GM23338 (cell line): ENCODE measurements at regions not wholly inside any gene's neighbourhood (a gene's known extent, or its start where the extent isn't known, plus 50 kb on each side); places are given as distances from the start of the nearest gene placed in this dataset.

Source experiments
- ATAC-seq: fragments of 200-7000 bp; cut with Tn5 transposase; 3 replicates; pipeline ENCODE4 v1.9.1; 2020
- DNase-seq: peaks from one replicate; pipeline ENCODE4 v3.0.0-alpha.2; 2015; ENCODE audit warnings: low spot score
- H2AFZ ChIP-seq: fragments of 200-600 bp; sonication (generic); 2 replicates; pipeline ENCODE4 v1.8.0; 2016; ENCODE audit warnings: antibody characterized with exemption, mild to moderate bottlenecking, moderate library complexity
- H3F3A ChIP-seq: fragments of 200-600 bp; sonication (generic); replicated peaks from 2 replicates; pipeline ENCODE4 v1.8.0; 2017; ENCODE audit warnings: antibody characterized with exemption, mixed run types, low read depth
- H3K27ac ChIP-seq: fragments of 200-600 bp; sonication (generic); 2 replicates; pipeline ENCODE4 v1.6.1; 2016; ENCODE audit warnings: low read depth
- H3K27me3 ChIP-seq: fragments of 200-600 bp; sonication (generic); 2 replicates; pipeline ENCODE4 v1.8.0; 2016; ENCODE audit warnings: mild to moderate bottlenecking, mixed run types, moderate library complexity; ENCODE audit not compliant: insufficient read depth
- H3K36me3 ChIP-seq: fragments of 200-600 bp; sonication (generic); 2 replicates; pipeline ENCODE4 v1.8.0; 2016; ENCODE audit warnings: mild to moderate bottlenecking; ENCODE audit not compliant: insufficient read depth
- H3K4me1 ChIP-seq: fragments of 200-600 bp; sonication (generic); 2 replicates; pipeline ENCODE4 v1.8.0; 2016; ENCODE audit warnings: mild to moderate bottlenecking, moderate library complexity; ENCODE audit not compliant: insufficient read depth
- H3K4me2 ChIP-seq: fragments of 200-600 bp; sonication (generic); 2 replicates; pipeline ENCODE4 v1.7.1; 2017; ENCODE audit warnings: mixed run types
- H3K4me3 ChIP-seq: fragments of 200-600 bp; sonication (generic); 2 replicates; pipeline ENCODE4 v1.6.1; 2016; ENCODE audit warnings: mixed run types
- H3K79me2 ChIP-seq: fragments of 200-600 bp; sonication (generic); replicated peaks from 2 replicates; pipeline ENCODE4 v1.8.0; 2017; ENCODE audit warnings: mild to moderate bottlenecking; ENCODE audit not compliant: insufficient read depth
- H3K9me2 ChIP-seq: fragments of 200-600 bp; sonication (generic); 2 replicates; pipeline ENCODE4 v1.8.0; 2017; ENCODE audit not compliant: insufficient read depth
- H4K20me1 ChIP-seq: fragments of 200-600 bp; sonication (generic); replicated peaks from 2 replicates; pipeline ENCODE4 v1.8.0; 2017; ENCODE audit warnings: mild to moderate bottlenecking; ENCODE audit not compliant: insufficient read depth
- H3K27ac Mint-ChIP-seq: 2 replicates; pipeline ENCODE4 v1.8.0; 2020; ENCODE audit warnings: inconsistent platforms, mild to moderate bottlenecking, moderate library complexity, mixed read lengths
- H3K27me3 Mint-ChIP-seq: 3 replicates; pipeline ENCODE4 v1.8.0; 2022; ENCODE audit warnings: low read depth, mild to moderate bottlenecking, moderate library complexity, mixed read lengths, inconsistent platforms; ENCODE audit not compliant: insufficient read depth, poor library complexity
- H3K36me3 Mint-ChIP-seq: 3 replicates; pipeline ENCODE4 v1.8.0; 2021; ENCODE audit warnings: low read depth, mild to moderate bottlenecking, inconsistent platforms, moderate library complexity, mixed read lengths
- H3K4me1 Mint-ChIP-seq: 3 replicates; pipeline ENCODE4 v1.8.0; 2020; ENCODE audit warnings: mild to moderate bottlenecking, inconsistent platforms, mixed read lengths
- H3K4me3 Mint-ChIP-seq: 3 replicates; pipeline ENCODE4 v1.8.0; 2021; ENCODE audit warnings: moderate library complexity, mild to moderate bottlenecking, inconsistent platforms, mixed read lengths
- H3K9me3 Mint-ChIP-seq: 3 replicates; pipeline ENCODE4 v1.8.0; 2020; ENCODE audit warnings: moderate library complexity, mild to moderate bottlenecking, inconsistent platforms, mixed read lengths
- CREB1 ChIP-seq: fragments of 250-450 bp; sonication (Bioruptor Pico); IDR thresholded peaks from 2 replicates; pipeline ENCODE4 v1.5.0; 2020; ENCODE audit warnings: low read depth, mild to moderate bottlenecking, moderate library complexity
- ETS1 ChIP-seq: IDR thresholded peaks from 2 replicates; pipeline ENCODE4 v1.6.1; 2016; ENCODE audit warnings: antibody characterized with exemption
- EZH2phosphoT487 ChIP-seq: fragments of 200-600 bp; sonication (generic); IDR thresholded peaks from one replicate; pipeline ENCODE4 v1.8.1; 2018; ENCODE audit warnings: antibody characterized with exemption; ENCODE audit not compliant: unreplicated experiment
- NANOG ChIP-seq: IDR thresholded peaks from 2 replicates; pipeline ENCODE4 v1.6.1; 2016; ENCODE audit warnings: antibody characterized with exemption, borderline replicate concordance
- POLR2AphosphoS5 ChIP-seq: IDR thresholded peaks from 2 replicates; pipeline ENCODE4 v1.6.1; 2016; ENCODE audit warnings: antibody characterized with exemption, low read depth
- REST ChIP-seq: IDR thresholded peaks from one replicate; pipeline ENCODE4 v1.6.1; 2018; ENCODE audit warnings: antibody characterized with exemption; ENCODE audit not compliant: unreplicated experiment
- STAT1 ChIP-seq: IDR thresholded peaks from one replicate; pipeline ENCODE4 v1.6.1; 2016; ENCODE audit warnings: antibody characterized with exemption; ENCODE audit not compliant: unreplicated experiment
- ZNF114 ChIP-seq: fragments of 250-450 bp; sonication (Bioruptor Pico); IDR thresholded peaks from 2 replicates; pipeline ENCODE4 v1.5.0; 2020; ENCODE audit warnings: mild to moderate bottlenecking, moderate library complexity
- ZNF462 ChIP-seq: fragments of 250-450 bp; sonication (Bioruptor Pico); IDR thresholded peaks from 2 replicates; pipeline ENCODE4 v1.5.0; 2020; ENCODE audit warnings: mild to moderate bottlenecking, moderate library complexity

GRCh38 chr6:21984561-21984960, 312.3 kb downstream of the PRL start (continued):
- TF ChIP-seq ETS1 (no peak), ZNF114 (CRISPR knock-in tag) (no peak), ZNF462 (CRISPR knock-in tag) (no peak), STAT1 (no peak), NANOG (no peak)

GRCh38 chr6:21985904-21986303, 310.9 kb downstream of the PRL start:
- H3K27me3 Mint-ChIP-seq = peaks cover 10% of the 10 kb centered on the region
- peaks cover 29% of the 10 kb centered on the region for H3K36me3 Mint-ChIP-seq
- Histone ChIP-seq H3K36me3 (no peaks in the 10 kb centered on the region; the same call in 1 of the 2 replicates), H4K20me1 (0 out of 2 replicates have a peak, but pooled peaks cover 5% of the 10 kb centered on the region), H3K4me3 (no peak overlapping the region), H2AFZ (no peak overlapping the region), H3K27me3 (peaks cover 7% of the 10 kb centered on the region; the same call in 1 of the 2 replicates), H3K4me1 (no peaks in the 10 kb centered on the region), H3K4me2 (no peak overlapping the region), H3K9me2 (0 out of 2 replicates have a peak, but pooled peaks cover 6% of the 10 kb centered on the region), H3K27ac (no peak overlapping the region), H3K79me2 (peaks cover 38% of the 10 kb centered on the region), H3F3A (no peaks in the 10 kb centered on the region)
- DNase-seq (no peak), ATAC-seq (no peak)
- peaks cover 13% of the 10 kb centered on the region for H3K4me1 Mint-ChIP-seq
- peaks cover 13% of the 10 kb centered on the region for H3K9me3 Mint-ChIP-seq
- H3K4me3 Mint-ChIP-seq = no peak overlapping the region
- H3K27ac Mint-ChIP-seq = no peak overlapping the region
- TF ChIP-seq ZNF114 (CRISPR knock-in tag) (no peak), EZH2phosphoT487 (no peak), CREB1 (CRISPR knock-in tag) (no peak), NANOG (no peak), STAT1 (no peak), REST (no peak), ETS1 (no peak), POLR2AphosphoS5 (no peak)
